Medulla oblongata (tissue), 1 donor: ENCODE measurements at regions not wholly inside any gene's neighbourhood (a gene's known extent, or its start where the extent isn't known, plus 50 kb on each side); places are given as distances from the start of the nearest gene placed in this dataset.
"Not testable (repeated sequence)": the region's sequence is repeated elsewhere in the genome, so short reads cannot be mapped to it uniquely, and the experiment has no call there.

ENCODE experiments used
- DNase-seq: peaks from one replicate; pipeline ENCODE4 v3.0.0-alpha.2; 2015; ENCODE audit errors: extremely low spot score

DNA sequence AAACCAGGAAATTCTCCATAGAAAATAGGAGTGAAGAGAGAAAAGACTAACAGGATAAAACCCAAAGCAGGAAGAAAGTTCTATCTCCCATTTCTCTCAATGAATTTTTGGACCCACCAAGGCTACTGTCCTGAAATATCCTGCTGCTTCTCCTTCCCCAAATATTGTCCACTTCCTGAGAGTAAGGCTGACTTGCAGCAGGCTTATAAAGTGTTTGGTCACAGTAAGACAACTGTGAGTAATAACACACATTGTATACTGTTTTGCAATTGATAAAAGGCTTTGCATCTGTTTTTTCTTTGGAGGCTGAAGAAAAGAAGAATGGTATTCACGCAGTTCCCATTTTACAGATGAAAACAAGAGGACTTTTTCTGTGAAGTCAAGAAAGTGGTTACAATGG, 52.8 kb downstream of the FOXD4L6 start:
- DNase-seq = not testable (repeated sequence)

DNA sequence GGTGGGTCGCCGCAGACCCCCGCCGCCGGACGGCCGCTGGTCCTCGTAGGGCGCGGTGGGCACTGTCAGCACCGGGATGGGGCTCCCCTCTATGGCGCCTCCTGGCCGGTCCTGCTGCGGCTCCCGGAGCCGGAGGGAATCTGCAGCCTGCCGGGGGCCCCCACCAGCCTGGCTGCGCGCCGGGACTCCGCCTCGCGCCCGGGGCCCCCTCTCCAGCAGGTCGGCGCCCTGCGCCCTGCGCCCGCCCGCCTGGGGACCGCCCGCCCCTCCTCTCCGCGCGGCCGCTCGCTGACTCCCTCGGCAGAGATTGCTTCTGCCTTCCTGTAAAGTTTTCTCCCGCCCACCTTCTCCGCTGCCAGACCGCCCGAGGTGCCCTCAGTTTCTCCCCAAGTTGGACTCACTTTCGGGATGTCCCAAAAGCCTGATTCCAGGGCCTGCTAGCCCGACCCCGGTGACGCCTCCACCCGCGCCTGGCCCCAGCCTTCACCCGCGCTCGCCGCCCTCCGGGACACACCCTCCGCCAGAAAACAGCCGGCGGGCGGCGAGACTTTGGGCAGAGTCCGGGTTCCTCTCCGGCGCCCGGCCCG, 54.0 kb downstream of the FOXD4L6 start:
- peak; percentile 28 for DNase-seq

- DNase-seq = not testable (repeated sequence)
Observed at GRCh38 chr9:41073471-41074243, 54.8 kb downstream of the FOXD4L6 start.

DNA sequence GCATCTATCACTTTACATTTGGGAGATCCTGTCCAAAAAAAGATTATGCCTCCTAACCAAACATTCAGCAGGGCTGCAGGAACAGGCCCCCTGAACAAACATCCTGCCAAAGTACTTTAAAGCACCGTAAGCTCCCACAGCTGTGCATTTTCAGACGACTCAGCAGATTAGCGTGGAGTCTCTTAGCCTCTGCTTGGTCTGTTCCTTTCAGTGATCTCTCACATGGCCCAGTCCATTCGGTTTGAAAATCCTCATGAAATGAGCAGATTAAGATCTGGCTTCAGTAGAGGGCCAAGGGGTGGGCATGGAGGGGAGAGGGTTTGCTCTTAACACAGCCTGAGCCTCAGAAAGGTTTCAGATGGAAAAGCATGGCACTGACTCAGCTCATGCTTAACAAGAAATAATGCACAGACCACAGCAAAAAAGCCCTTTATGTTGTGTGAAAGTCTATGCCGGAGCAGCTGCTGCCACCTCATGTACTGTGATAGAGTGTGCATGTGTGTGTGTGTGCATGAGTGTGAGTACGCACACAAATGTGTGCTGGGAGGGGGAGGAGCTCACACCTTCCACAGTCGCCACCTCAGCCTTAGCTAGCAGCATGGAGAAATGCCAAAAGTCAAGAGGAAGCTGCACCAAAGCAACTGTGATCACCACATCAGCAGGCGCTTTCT, 64.2 kb downstream of the FOXD4L6 start:
- DNase-seq = peak; percentile 52

DNA sequence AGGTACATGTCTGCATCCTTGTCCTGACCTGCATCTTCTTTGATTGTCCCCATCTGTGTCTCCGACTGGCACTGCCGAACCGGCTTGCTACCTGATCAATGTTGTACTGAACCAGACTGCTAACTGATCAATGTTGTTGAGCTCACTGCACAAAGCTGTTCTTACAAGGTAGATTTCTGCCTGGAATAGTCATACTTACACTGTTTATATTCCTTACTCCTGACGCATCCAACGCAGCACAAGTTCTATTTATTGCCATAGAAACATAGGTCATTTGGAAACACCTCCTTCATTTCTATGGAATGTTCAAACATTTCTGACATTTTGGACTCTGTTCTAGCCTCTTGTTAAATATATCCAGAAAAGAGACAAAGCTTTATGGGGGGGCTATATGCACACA, 65.2 kb downstream of the FOXD4L6 start:
- not testable (repeated sequence) for DNase-seq

- not testable (repeated sequence) for DNase-seq
Observed at GRCh38 chr9:41059603-41060002, 68.9 kb downstream of the FOXD4L6 start.

- not testable (repeated sequence) for DNase-seq
Observed at GRCh38 chr9:41053666-41054363, 74.7 kb downstream of the FOXD4L6 start.

- DNase-seq = not testable (repeated sequence)
Observed at GRCh38 chr9:41048672-41049071, 79.8 kb downstream of the FOXD4L6 start.

GRCh38 chr9:41047792-41048191, 80.7 kb downstream of the FOXD4L6 start:
- DNase-seq = not testable (repeated sequence)

DNA sequence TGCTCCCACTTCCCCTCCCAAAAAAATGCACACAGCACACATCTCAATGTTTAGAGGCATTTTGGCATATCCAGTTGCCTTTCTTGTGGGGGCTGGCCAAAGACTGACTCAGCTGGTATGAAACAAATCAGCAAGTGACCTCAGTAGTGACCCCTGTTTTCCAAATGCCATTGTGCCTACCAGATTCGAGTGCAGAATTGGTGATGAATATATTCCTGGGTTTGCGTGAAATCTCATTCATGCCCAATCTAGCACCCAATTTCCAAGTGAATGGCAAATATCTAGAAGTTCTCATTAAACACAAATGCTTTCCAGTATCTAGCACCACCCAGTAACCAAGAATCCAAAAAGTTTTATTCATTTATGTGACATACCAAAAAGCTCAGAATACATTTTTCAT, 83.6 kb downstream of the FOXD4L6 start:
- DNase-seq = not testable (repeated sequence)

DNA sequence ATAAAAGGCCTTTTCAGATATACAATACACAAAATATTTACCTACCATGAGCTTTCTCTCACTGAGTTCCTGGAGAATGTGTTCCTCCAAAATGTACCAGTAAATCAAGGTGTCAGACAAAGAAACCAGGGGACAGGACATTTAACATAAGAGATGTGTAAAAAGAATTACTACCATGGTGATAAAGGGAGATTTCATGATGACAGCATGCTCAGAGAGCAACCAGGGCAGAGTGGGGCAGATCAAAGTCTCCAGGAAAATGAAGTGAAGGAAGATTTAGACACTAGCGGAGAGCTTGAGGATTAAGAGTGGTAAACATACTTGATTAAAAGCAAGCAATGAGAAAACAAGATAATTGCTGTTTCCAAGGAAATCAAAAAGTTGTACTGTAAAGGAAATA, 85.0 kb downstream of the FOXD4L6 start:
- DNase-seq = not testable (repeated sequence)

DNA sequence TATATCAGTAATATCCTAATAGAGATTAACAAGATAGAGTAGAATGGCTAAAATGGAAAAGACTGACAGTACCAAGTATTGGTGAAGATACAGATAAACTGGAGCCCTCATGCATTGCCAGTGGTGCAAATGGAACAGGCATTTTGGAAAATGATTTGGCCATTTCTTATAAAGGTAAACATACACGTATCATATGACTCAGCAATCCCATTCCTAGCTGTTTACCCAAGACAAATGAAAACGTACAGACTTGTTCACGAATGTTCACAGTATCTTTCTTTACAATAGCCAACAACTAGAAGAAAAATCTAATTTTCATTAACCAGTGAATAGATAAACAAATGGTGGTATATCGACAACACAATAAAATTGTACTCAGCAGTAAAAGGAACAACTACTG, 86.4 kb downstream of the FOXD4L6 start:
- not testable (repeated sequence) for DNase-seq

DNA sequence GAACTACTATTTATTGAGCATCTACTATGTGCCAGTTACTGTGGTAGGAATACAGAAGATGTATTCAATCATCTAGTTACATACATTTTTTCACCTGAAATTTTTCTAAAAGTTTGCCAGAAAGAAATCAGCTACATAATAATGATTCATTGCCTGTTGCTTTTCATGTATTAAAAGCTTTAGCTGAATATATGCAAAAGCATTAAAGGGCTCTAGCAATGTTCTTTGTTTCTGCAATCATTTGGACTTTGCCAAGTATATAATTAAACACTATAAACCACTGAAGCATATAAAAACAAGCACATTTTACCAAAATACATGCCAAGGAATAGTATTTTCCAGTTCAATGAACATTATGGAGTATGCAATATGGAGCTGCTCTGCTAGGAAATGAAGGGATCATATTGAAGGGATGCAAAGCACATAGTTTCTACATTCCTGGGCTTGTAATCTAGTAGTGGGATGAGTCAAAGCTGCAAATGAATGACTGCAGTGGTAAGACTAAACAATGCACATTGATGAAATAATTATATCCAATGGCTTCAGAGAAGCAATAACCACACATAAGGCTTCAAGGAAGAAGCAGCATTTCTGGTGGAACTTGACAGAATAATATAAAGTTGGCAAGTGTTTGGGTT, 87.7 kb downstream of the FOXD4L6 start:
- not testable (repeated sequence) for DNase-seq

DNA sequence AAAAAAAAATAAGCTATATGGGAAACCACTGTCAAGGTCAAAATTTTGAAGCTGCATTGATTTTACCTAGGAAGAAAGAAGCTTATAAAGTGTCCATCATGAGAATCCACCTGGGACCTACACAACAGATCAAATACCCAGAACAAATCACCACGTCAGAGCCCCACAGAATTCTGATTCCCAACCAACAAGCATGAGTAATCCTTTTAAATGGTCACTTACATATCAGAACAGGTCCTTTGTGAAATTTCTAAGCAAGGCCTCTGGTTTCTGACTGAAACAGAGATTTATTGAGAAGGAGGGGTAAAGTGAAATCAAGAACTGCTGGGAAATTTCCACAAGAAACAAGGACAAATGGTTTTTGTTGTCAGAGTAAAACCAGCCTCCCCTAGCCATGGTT, 93.2 kb downstream of the FOXD4L6 start:
- peak; percentile 15 for DNase-seq

GRCh38 chr9:41034699-41035197, 93.7 kb downstream of the FOXD4L6 start:
- DNase-seq = peak; percentile 26

- DNase-seq = not testable (repeated sequence)
Observed at GRCh38 chr9:41033877-41034276, 94.6 kb downstream of the FOXD4L6 start.

GRCh38 chr9:41033360-41033759, 95.1 kb downstream of the FOXD4L6 start:
- DNase-seq = not testable (repeated sequence)

GRCh38 chr9:41026912-41027676, 101.4 kb downstream of the FOXD4L6 start:
- DNase-seq = not testable (repeated sequence)

DNA sequence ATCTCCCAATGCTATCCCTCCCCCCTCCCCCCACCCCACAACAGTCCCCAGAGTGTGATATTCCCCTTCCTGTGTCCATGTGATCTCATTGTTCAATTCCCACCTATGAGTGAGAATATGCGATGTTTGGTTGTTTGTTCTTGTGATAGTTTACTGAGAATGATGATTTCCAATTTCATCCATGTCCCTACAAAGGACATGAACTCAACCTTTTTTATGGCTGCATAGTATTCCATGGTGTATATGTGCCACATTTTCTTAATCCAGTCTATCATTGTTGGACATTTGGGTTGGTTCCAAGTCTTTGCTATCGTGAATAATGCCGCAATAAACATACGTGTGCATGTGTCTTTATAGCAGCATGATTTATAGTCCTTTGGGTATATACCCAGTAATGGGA, 106.1 kb downstream of the FOXD4L6 start:
- not testable (repeated sequence) for DNase-seq

DNA sequence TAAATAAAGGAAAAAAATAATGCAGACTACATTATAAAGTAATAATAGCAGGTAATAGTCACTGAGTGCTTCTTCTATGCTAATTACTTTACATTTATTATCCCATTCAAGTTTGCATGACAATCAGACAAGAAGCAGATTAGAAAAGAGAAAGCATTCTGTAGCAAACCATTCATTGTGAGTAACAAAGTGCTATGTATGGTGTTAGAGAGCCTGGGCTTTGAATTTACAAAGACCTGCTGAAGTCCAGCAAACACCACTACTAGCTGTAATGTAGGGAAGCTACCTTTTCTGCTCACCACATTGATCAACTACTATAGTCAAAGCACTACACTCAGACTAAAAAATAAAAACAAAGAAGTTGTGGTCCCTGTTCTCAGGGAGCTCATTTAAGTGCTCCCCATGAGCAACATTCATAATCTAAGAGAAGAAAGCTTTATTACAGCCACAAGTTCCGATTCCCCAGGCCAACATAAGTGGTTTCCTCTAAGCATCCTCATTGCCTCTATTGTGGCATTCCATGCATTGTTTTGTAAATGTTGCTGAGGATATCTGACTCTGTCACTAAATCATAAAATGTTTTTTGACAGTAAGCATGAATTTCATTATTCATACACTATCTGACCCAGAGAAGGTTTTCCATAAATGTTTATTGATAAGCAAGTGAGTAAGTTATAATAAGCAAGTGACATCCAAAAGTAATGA, 108.5 kb downstream of the FOXD4L6 start:
- not testable (repeated sequence) for DNase-seq
